SKM-1 treated with dmso at 0.1 percent for 144 hours (cell line): ENCODE measurements at regions not wholly inside any gene's neighbourhood (a gene's known extent, or its start where the extent isn't known, plus 50 kb on each side); places are given as distances from the start of the nearest gene placed in this dataset.

Source experiments
- DNase-seq: peaks from one replicate; lab custom pipeline; 2025; ENCODE audit not compliant: unreplicated experiment; lab: John Stamatoyannopoulos, UW

GRCh38 chr13:108360139-108360538 lies 90.6 kb downstream of the TNFSF13B start:
- DNase-seq = no peak

GRCh38 chr13:108361769-108362168 lies 92.3 kb downstream of the TNFSF13B start:
- DNase-seq = no peak

GRCh38 chr13:108363666-108364065 lies 94.1 kb downstream of the TNFSF13B start:
- peak; percentile 22 for DNase-seq

- no peak for DNase-seq
These were observed 95.7 kb downstream of the TNFSF13B start for GRCh38 chr13:108365255-108365654.

GRCh38 chr13:108368250-108368905 lies 98.9 kb downstream of the TNFSF13B start:
- peak; percentile 84 for DNase-seq

DNA sequence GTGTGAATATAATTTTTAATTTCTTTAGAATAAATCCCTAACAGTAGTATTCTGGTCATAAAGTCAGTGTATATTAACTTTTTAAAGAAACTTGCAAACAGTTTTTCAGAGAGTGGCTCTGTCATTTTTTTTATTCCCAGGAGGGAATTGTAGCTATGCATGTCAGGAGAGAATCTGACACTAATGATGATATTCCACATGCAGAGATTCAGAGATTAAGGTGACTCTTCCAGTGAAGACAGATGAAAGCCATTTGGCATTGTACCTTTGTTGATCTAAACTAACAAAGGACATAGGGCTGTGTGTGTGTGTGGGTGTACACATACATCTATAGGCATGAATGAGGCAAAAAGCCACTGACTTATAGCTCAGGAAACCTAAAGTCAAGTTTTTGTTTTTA lies 99.9 kb downstream of the TNFSF13B start:
- no peak for DNase-seq

DNA sequence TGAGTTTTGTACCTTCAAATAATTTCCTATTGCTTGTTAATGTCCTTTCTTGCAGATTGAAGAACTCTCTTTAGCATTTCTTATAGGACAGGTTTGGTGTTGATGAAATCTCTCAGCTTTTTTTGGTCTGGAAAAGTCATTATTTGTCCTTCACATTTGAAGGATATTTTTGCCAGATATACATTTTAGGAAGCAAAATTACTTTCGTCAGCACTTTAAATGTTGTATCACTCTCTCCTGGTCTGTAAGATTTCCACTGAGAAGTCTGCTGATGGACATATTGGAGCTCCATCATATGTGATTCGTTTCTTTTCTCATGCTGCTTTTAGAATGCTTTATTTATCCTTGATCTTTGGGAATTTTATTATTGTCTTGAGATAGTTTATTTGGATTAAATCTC lies 105.5 kb downstream of the TNFSF13B start:
- no peak for DNase-seq

DNA sequence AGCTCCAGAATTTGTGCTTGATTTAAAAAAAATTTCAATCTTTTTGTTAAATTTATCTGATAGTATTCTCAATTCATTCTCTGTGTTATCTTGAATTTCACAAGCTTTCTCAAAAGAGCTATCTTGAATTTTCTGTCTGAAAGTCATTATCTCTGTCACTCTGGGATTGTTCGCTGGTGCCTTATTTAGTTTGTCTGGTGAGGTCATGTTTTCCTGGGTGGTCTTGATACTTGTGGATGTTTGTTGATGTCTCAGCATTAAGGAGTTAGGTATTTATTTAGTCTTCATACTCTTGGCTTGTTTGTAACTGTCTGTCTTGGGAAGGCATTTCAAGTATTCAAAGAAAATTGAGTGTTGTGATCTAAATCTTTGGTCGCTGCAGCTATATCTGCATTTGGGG lies 106.3 kb downstream of the TNFSF13B start:
- no peak for DNase-seq

DNA sequence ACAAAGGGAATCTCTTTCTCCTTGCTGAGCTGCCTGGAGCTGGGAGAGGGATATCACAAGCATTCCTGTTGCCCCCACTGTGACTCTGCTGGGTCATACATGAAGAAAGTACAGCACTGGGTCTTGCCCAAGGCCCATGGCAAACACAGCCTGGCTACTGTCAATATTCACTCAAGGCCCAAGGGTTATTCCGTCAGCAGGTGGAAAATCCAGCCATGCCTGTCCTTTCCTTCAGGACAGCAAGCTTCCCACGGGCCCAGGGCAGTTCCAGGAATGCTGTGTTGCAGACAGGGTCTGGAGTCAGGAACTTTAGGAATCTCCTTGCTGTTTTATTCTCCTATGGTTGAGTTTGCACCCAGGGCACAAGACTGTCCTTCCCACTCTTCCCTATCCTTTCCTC lies 106.8 kb downstream of the TNFSF13B start:
- no peak for DNase-seq

DNA sequence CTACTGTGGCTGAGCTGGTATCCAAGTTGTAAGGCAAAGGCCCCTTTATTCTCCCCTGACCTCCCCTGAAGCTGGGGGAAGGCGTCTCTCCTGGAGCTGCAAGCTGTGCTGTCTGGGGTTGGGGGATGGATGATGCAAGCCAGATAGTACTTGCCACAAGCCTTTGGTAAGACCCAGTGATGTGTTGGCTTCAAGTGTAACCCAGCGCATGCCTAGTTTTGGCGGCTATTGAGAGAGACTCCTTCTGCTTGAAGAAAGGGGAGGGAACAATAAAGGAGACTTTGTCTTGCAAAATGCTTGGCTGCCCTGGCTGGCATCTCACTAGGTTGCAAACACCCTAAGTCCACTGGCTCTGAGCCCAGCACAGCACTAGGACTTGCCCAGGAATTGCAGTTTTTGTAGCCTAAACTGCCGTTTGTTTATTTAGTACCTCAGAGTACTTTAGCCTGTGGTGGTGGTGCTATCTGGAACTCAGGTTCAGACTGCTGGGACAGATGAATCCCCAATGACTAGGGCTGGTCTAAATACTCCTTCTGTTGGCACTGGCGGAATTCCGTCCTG lies 108.2 kb downstream of the TNFSF13B start:
- DNase-seq = no peak

- DNase-seq = no peak
These were observed 114.1 kb downstream of the TNFSF13B start for GRCh38 chr13:108383667-108384066.

GRCh38 chr13:108387156-108387555 lies 117.6 kb downstream of the TNFSF13B start:
- DNase-seq = no peak

DNA sequence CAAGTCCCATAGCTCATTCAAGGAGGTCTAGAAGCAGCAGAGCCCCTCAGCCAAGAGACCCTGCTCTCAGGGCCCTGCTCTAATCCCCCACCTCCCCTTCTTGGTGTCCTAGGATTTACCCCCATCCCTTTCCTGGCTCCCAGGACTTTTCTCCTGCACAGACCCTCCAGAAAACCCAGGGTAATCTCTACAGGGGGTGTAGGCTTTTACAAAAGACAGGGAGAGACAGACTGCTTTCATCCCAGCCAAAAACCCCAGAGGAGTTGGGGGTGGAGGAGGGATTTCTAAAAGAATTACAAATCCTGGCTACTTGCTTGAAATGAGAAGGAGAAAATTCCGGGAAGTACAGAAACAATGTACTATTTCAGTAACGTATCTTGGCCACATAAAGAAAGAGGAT lies 133.3 kb downstream of the TNFSF13B start:
- no peak for DNase-seq

GRCh38 chr13:108407495-108407894 lies 138.0 kb downstream of the TNFSF13B start:
- no peak for DNase-seq

GRCh38 chr13:108408672-108409071 lies 139.2 kb downstream of the TNFSF13B start:
- no peak for DNase-seq

DNA sequence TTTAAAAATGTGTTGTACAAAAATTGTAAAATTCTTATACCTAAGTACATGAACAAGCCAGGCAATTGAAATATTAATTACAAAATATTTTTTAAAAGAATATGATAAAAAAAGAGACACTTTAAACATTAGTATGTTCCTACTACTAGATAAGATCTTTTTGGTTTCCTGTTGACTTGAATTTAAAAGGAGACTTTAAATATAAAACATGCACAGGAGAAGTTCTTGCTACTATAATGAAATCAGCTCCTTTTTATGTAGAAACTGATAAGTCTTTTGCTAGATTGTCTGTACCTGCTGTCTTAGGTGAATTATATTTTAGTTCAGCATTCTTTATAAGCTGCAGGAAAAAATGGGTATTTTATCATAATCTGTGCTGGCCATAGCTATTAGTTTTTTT lies 140.2 kb downstream of the TNFSF13B start:
- DNase-seq = no peak

- no peak for DNase-seq
These were observed 150.2 kb downstream of the TNFSF13B start for GRCh38 chr13:108419768-108420167.

GRCh38 chr13:108425056-108425455 lies 155.5 kb downstream of the TNFSF13B start:
- no peak for DNase-seq

GRCh38 chr13:108426893-108427292 lies 157.4 kb downstream of the TNFSF13B start:
- no peak for DNase-seq

DNA sequence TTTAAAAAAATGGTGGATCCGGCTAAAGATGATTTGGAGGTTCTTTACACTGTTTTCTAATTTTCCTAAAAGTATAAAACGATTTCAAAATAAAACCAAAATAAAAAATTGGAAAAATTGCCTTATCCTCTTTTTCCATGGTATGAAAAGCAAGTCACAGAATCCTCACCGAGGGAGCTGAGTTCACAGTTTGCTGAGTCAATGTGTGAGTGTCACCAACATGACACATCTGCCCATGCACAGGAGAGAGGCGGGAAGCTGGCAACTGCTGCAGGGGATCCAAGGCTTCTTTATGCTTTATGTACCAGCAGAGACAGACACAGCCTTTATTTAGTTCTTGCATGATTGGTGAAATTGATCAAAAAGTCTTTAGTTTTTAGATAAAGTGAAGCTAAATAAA lies 157.8 kb downstream of the TNFSF13B start:
- no peak for DNase-seq

- no peak for DNase-seq
These were observed 159.2 kb downstream of the TNFSF13B start for GRCh38 chr13:108428691-108429090.

- DNase-seq = no peak
These were observed 164.6 kb downstream of the TNFSF13B start for GRCh38 chr13:108433976-108434755.
